HUES6 (cell line): ENCODE measurements at regions not wholly inside any gene's neighbourhood (a gene's known extent, or its start where the extent isn't known, plus 50 kb on each side); places are given as distances from the start of the nearest gene placed in this dataset.

Source experiments
- H3K27ac ChIP-seq: 2 replicates; pipeline ENCODE4 v1.7.0; 2013; ENCODE audit warnings: low read depth, mild to moderate bottlenecking, low read length, inconsistent platforms
- H3K27me3 ChIP-seq: 2 replicates; pipeline ENCODE4 v1.6.1; 2013; ENCODE audit warnings: low read length; ENCODE audit not compliant: control insufficient read depth, insufficient read depth
- H3K36me3 ChIP-seq: 2 replicates; pipeline ENCODE4 v1.6.1; 2013; ENCODE audit warnings: low read length; ENCODE audit not compliant: control insufficient read depth, insufficient read depth
- H3K4me1 ChIP-seq: 2 replicates; pipeline ENCODE4 v1.6.1; 2013; ENCODE audit warnings: low read length; ENCODE audit not compliant: control insufficient read depth, insufficient read depth
- H3K4me3 ChIP-seq: 2 replicates; pipeline ENCODE4 v1.5.1; 2013; ENCODE audit warnings: low read depth, low read length
- H3K9ac ChIP-seq: one replicate; pipeline ENCODE4 v1.6.1; 2013; ENCODE audit warnings: mild to moderate bottlenecking, low read length
- H3K9me3 ChIP-seq: 2 replicates; pipeline ENCODE4 v1.6.1; 2013; ENCODE audit warnings: low read depth, low read length; ENCODE audit not compliant: control insufficient read depth, insufficient read depth

DNA sequence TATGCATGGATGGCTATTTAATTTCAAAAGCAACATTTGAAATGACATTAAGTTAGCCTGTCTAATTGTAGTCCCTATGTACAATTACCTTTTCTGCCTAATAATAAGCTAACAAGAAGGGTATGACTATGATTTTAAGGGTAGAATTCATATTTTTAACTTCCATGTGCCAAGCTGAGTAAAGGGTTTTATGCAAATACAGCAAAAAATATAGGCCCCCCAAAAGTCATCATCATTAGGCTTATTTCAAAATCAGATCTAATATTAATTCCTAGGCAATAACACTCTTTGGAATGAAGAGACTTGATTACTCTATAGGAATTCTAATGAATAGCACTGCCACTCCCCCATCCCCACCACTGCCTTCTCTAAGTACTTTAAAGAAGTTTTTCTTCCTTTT is 155.9 kb upstream of the DYNLRB2 start:
- Histone ChIP-seq H3K9ac (no peak overlapping the region), H3K4me3 (no peak overlapping the region), H3K27ac (no peak overlapping the region), H3K36me3 (no peaks in the 10 kb centered on the region), H3K4me1 (peaks cover 4% of the 10 kb centered on the region; the same call in 1 of the 2 replicates), H3K9me3 (no peaks in the 10 kb centered on the region), H3K27me3 (no peaks in the 10 kb centered on the region)

DNA sequence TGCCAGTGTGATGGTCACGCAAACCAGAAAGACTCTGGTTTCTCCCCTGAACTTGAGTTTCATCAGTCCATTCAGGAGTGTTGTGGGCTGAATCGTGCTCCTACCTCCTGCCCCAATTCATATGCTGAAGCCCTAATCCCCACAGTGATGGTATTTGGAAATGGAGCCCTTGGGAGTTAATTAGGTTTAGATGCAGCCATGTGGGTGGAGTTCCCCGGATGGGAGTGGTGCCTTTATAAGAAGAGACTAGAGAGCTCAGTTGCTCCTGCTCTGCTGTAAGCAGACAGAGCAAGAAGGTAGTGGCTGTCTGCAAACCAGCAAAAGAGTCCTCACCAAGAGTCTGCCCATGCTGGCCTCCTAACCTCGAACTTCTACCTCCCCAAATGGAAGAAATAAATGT is 160.3 kb upstream of the DYNLRB2 start:
- no peak overlapping the region for H3K9ac ChIP-seq
- no peaks in the 10 kb centered on the region for H3K9me3 ChIP-seq
- no peaks in the 10 kb centered on the region for H3K36me3 ChIP-seq
- no peak overlapping the region for H3K27ac ChIP-seq
- H3K27me3 ChIP-seq: no peaks in the 10 kb centered on the region
- peaks cover 4% of the 10 kb centered on the region; the same call in 1 of the 2 replicates for H3K4me1 ChIP-seq
- H3K4me3 ChIP-seq: no peak overlapping the region

DNA sequence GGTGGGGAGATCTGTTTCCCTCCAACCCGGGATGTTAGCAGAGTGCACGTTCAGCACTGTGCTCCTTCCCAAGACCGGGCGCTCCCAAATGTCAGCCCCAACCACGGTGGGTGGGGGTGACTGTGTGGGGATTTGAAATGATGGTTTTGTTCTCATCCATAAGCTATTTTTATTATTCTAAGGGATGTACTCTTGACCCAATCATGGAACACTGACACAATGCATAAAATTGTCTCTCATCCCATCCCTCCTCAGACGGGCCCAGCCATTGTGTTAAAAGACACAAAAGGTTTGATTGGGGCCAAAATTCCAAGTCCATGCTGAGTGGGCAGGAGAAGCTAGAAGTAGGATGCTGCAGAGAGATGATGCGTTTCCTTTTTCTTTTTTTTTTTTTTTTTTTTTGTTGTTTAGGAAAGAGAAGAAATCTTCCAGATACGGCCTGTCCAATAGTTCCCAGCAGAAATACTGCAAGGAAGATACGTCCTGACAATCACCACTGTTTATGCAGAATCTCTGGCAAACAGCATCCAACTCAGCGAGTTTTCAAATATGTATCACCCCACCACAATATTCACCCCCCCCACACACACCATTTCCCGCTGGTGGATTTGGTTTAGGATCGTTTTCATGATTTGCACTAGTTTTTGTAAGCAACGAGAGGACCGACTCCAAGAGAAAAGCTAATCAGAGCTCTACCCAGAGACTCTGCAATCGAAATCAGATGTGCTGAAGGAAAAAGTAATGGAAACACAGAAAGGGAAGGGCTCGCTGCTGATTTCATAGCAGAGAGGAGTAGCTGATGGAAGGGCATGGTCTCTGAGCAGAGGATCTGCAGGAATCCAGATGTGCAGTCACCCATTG is 163.5 kb upstream of the DYNLRB2 start:
- peaks cover 15% of the 10 kb centered on the region for H3K9me3 ChIP-seq
- H3K27ac ChIP-seq: no peak overlapping the region
- H3K4me1 ChIP-seq: peaks cover 4% of the 10 kb centered on the region; the same call in 1 of the 2 replicates
- no peak overlapping the region for H3K4me3 ChIP-seq
- no peaks in the 10 kb centered on the region for H3K27me3 ChIP-seq
- H3K36me3 ChIP-seq: no peaks in the 10 kb centered on the region
- no peak overlapping the region for H3K9ac ChIP-seq

DNA sequence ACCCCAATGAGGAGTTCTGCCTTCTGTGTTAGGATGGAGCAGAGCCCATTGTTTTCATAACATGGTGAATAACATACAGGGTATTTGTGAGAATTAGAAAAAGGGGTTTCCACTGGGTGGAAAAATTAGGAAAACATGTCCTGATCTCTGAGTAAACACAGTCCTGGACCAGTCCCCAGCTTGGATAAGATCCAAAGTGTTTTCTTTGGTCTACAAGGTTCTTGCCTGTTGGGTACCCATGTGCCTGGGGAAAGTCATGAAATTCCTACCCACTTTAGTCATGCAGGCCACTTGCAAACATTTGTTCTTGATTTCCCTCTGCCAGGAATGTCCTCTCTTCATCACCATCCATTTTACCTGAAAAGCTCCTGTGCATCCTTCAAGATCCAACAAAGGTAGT is 164.8 kb upstream of the DYNLRB2 start:
- H3K27me3 ChIP-seq: no peaks in the 10 kb centered on the region
- no peak overlapping the region for H3K27ac ChIP-seq
- H3K4me1 ChIP-seq: peaks cover 4% of the 10 kb centered on the region; the same call in 1 of the 2 replicates
- H3K9me3 ChIP-seq: peaks cover 16% of the 10 kb centered on the region
- H3K4me3 ChIP-seq: no peak overlapping the region
- H3K9ac ChIP-seq: no peak overlapping the region
- no peaks in the 10 kb centered on the region for H3K36me3 ChIP-seq

DNA sequence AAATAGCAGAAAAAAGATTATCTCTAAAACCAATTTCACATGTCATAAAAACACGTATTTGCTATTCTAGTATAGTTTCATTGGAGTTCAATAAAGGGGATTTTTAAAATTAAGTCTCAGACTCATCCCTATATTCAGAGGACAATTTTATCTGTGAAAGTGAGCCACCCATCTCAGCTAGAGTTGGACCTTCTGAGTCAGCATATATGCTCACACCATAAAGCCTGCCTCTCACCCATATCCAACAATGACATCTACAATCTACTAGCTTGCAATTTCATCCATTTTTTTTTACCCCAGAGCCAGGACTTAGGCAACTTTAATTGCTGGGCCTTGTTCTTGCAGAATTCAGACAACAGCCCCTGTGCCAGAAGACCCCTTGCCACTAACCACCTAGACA is 165.3 kb upstream of the DYNLRB2 start:
- H3K27me3 ChIP-seq: no peaks in the 10 kb centered on the region
- no peak overlapping the region for H3K4me3 ChIP-seq
- H3K9ac ChIP-seq: no peak overlapping the region
- no peaks in the 10 kb centered on the region for H3K36me3 ChIP-seq
- peaks cover 3% of the 10 kb centered on the region; the same call in 1 of the 2 replicates for H3K4me1 ChIP-seq
- H3K27ac ChIP-seq: no peak overlapping the region
- peaks cover 16% of the 10 kb centered on the region for H3K9me3 ChIP-seq

DNA sequence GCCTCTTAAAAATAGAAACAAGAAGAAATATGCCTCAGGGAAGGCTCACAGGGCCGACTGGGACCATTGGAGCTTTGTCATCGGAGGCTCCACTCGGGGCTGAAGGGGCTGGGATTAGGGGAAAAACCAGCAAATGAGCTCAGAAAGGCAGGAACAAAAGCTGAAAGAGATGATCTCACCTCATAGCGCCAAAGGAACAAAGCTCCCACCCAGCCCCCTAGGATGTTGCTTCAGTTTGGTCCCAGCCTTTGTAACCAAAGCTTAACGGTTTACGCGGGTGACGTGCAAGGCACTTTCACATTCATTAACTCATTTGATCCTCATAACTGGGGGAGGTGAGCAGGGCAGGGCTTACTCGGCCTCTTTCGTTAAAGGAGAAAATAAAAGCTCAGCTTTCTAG is 168.5 kb upstream of the DYNLRB2 start:
- no peak overlapping the region for H3K27ac ChIP-seq
- H3K36me3 ChIP-seq: no peaks in the 10 kb centered on the region
- no peak overlapping the region for H3K9ac ChIP-seq
- H3K9me3 ChIP-seq: peaks cover 16% of the 10 kb centered on the region
- no peaks in the 10 kb centered on the region for H3K27me3 ChIP-seq
- no peak overlapping the region for H3K4me3 ChIP-seq
- no peaks in the 10 kb centered on the region for H3K4me1 ChIP-seq

DNA sequence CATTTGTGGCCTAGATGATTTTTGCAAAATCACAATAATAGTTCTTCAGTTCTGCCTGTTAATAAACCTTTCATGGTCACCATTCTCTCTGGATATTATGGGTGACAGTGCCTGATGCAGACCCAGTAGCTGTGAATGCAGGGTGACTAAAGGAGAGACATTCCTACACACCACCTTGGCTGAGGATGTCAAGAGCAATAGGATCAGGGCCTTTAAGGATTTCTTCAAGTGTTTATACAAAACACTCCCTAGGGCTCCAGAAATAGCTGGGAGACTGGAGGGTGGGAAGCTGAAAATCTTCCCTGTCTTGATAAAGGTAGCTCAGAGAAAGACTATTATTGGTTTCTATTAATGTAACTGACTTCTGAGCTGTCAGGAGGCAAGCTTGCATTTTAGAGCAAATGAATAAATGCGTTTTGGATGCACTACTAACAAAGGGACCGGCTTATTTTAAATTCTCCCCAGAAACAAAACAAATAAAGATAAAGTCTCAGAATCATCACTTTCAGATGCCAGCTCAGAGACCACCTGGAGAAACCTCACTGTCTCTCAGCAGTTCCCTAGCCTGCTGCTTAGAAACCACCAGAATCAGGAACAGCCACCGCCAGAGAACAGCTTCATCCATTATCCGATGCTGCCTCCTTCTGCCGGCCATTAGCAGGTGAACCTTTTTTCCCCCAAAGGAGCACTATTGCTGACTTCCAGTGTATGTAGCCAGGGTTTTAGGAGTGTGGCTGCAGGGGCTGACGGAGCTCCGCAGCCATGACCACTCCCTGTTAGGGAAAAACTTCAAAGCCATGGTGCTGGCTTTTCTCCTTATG is 171.4 kb upstream of the DYNLRB2 start:
- H3K36me3 ChIP-seq: no peaks in the 10 kb centered on the region
- no peak overlapping the region for H3K9ac ChIP-seq
- no peaks in the 10 kb centered on the region for H3K4me1 ChIP-seq
- no peak overlapping the region for H3K27ac ChIP-seq
- no peak overlapping the region for H3K4me3 ChIP-seq
- H3K27me3 ChIP-seq: no peaks in the 10 kb centered on the region
- peaks cover 16% of the 10 kb centered on the region for H3K9me3 ChIP-seq

DNA sequence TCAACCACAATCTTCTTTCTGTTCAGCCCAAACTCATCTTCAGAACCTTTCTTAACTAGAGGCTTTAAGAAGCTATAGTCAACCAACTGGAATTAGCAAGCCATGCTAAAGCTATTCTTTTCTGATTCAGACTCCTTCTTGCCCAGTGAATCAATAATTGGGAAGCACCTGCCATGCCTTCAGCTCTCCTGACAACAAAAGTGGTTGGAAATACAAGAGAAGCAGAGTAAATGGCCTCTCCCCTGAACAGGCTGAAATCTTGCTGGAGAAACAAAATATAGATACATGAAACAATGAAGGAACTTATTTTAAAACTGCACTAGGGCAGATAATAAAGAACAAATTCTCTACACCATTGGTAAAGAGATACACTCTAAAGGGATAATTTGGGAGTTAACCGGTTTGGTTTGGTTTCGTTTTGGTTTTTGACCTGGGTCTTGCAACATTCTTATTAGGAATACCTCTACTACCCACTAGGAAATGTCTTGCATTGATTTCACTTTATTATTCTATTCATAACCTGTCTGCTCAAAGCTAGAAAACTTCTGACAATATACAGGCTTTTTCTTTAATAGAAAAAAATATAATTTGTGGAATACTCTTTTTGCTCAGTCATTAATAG is 173.6 kb upstream of the DYNLRB2 start:
- H3K27me3 ChIP-seq: peaks cover 12% of the 10 kb centered on the region; the same call in 1 of the 2 replicates
- no peak overlapping the region for H3K9ac ChIP-seq
- H3K36me3 ChIP-seq: no peaks in the 10 kb centered on the region
- H3K9me3 ChIP-seq: no peaks in the 10 kb centered on the region
- no peak overlapping the region for H3K27ac ChIP-seq
- no peaks in the 10 kb centered on the region for H3K4me1 ChIP-seq
- H3K4me3 ChIP-seq: no peak overlapping the region

DNA sequence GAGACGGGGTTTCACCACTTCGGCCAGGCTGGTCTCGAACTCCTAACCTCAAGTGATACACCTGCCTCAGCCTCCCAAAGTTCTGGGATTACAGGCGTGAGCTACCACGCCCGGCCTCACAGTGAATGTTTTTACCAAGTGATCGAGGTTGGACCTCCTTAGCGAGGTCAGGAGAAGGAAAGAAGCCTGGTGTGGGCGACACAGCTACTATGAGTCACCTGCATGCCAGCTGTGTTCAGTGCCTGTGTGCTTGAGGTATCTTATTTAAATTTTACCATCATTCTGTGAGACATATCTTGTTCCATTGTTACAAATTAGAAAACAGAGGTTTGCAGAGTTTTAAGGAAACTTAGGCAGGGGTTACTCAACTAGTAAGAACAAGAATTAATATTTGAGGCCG is 174.8 kb upstream of the DYNLRB2 start:
- Histone ChIP-seq H3K9ac (no peak overlapping the region), H3K36me3 (no peaks in the 10 kb centered on the region), H3K27ac (no peak overlapping the region), H3K4me1 (no peaks in the 10 kb centered on the region), H3K27me3 (peaks cover 12% of the 10 kb centered on the region; the same call in 1 of the 2 replicates), H3K4me3 (no peak overlapping the region), H3K9me3 (no peaks in the 10 kb centered on the region)

DNA sequence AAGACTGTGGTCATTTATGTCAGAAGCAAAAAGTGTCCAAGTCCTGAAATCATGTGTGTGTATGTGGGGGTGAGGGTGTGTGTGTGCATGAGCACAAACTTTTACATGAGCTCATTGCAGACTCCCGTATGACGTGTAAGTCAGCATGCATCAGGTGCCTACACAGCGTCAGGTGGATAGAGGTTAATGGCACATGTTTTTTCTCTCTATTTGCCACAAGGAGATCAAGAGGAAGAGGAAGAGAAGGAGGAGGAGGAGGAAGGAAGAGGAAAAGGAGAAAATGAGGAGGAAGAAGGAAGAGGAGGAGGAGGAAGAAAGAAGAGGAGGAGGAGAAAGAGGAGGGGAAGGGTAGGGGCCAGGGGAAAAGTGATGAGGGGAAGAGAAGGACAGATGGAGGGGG is 178.0 kb upstream of the DYNLRB2 start:
- no peaks in the 10 kb centered on the region for H3K36me3 ChIP-seq
- peaks cover 12% of the 10 kb centered on the region; the same call in 1 of the 2 replicates for H3K27me3 ChIP-seq
- no peaks in the 10 kb centered on the region for H3K4me1 ChIP-seq
- H3K9me3 ChIP-seq: no peaks in the 10 kb centered on the region
- H3K27ac ChIP-seq: no peak overlapping the region
- H3K9ac ChIP-seq: no peak overlapping the region
- no peak overlapping the region for H3K4me3 ChIP-seq

DNA sequence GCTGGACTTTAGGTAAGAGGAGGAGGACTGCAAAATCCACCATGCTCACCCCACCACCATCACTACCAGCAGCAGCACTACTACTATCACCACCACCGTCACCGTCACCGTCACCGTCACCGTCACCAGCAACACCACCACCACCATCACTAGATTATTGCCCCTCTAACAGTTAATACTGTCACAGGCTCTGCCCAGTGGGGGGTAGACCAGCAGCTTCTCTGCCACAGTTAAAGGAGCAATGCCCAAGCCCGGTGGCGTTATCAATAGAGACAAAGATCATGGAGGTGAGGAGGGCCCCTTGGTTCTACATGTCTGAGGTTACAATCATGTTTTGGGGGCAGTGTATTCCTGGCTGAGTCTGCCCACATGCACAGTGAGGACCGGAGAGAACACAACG is 184.4 kb upstream of the DYNLRB2 start:
- Histone ChIP-seq H3K4me1 (no peaks in the 10 kb centered on the region), H3K36me3 (no peaks in the 10 kb centered on the region), H3K9ac (no peak overlapping the region), H3K27ac (no peak overlapping the region), H3K4me3 (no peak overlapping the region), H3K27me3 (no peaks in the 10 kb centered on the region), H3K9me3 (no peaks in the 10 kb centered on the region)
